ENCODE measurements at regions not wholly inside any gene's neighbourhood (a gene's known extent, or its start where the extent isn't known, plus 50 kb on each side); places are given as distances from the start of the nearest gene placed in this dataset.

GRCh38 chr11:131094827-131095226 lies 178.5 kb upstream of the SNX19 start:
- no peak for TF ChIP-seq CTCF (IDR thresholded peaks at IDR 0.05; ENCODE audit: low read depth, low read length)
- no peak overlapping the region for H3K4me3 ChIP-seq (ENCODE audit: low read depth, low read length)

DNA sequence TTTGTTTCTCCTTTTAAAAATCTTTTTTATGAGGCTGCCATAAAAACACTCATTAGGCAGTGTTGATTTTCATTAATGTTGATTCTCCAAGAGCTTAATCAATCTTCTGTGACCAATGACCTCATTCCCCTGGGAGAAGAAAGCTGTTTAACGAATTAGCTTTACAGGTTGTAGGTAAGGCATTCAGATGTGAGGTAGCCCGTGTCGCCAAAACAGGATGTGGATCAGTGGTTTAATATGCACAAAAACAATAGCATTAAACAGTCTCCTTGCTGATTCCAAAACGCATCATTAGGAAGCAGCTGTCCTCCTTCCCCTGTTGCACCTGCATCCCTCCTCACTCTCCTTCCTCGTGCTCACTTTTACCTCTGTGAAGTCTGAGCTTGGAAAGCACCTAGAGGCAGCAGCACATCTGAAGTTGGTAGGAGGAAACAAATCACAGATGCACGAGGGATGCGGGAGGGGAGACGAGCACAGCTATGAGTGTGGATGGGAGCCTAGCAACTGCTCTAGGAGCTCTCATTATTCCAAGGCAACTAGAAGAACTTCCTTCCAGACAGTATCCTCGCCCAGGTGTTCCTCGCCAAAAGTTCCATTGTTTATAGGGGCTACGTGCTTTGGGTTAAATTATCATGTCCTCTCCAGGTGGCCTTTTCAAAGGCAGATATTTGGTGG lies 179.4 kb upstream of the SNX19 start:
- no peak for TF ChIP-seq CTCF (IDR thresholded peaks at IDR 0.05; ENCODE audit: low read depth, low read length)
- no peak overlapping the region for H3K4me3 ChIP-seq (ENCODE audit: low read depth, low read length)

DNA sequence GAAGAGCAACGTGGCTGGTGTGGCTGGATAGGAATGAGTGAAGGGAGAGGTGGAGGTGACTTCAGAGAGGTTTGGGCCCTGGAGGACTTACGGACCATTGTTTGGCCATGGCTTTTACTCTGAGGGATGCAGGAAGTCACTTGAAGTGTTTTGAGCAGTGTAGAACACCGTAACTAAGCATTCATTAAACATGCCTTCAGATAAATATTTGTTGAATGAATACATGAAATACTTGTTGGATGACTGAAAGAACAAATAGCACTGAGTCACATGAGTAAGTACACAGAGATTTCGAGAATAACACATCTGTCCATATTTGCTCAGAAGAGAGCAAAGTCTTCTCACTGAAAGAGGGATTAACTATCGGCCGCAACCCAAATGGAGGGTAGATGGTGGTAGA lies 182.7 kb upstream of the SNX19 start:
- no peak overlapping the region for H3K4me3 ChIP-seq (ENCODE audit: low read depth, low read length)
- no peak for TF ChIP-seq CTCF (IDR thresholded peaks at IDR 0.05; ENCODE audit: low read depth, low read length)

DNA sequence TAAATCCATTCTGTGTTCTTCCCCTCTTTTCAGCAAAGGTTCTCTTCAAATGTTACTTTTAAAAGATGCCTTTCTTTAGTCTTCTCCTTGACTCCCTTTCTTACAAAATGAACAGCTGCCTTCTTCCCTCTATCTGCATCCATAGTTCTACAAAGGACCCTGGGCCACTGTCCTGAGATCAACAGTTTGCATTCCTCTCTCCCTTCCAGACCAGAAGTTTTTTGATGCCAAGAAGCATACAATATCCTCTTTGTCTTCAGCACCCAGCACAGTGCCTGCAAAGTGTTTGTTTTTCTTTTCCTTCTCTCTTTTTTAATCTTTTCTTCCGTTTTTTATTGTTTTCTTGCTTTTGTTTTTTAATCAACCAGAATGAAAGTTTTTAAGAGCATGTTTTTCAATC lies 183.5 kb upstream of the SNX19 start:
- H3K4me3 ChIP-seq (ENCODE audit: low read depth, low read length), result no peak overlapping the region
- TF ChIP-seq CTCF (IDR thresholded peaks at IDR 0.05; ENCODE audit: low read depth, low read length), result no peak

GRCh38 chr11:131108760-131109159 lies 192.5 kb upstream of the SNX19 start:
- H3K4me3 ChIP-seq (ENCODE audit: low read depth, low read length), result no peak overlapping the region
- no peak for TF ChIP-seq CTCF (IDR thresholded peaks at IDR 0.05; ENCODE audit: low read depth, low read length)

DNA sequence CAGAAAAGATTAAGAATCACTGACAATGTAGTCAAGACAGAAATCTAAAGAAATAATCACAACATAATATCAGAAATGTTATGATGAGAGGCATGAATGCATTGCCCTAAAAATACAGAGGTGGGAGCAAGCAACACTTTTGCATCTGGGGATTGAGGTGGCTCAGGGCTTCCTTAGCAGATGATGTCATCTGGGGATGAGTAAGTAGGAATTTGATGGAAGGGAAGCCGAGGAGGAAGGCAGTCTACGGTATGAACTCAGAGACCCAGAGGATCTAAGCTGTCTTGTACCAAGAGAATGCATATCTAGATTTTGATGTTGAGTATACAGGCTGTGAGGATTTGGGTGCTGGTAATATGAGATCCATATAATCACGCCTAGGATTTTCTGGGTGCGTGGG lies 193.0 kb upstream of the SNX19 start:
- TF ChIP-seq CTCF (IDR thresholded peaks at IDR 0.05; ENCODE audit: low read depth, low read length), result no peak
- no peak overlapping the region for H3K4me3 ChIP-seq (ENCODE audit: low read depth, low read length)

- no peak overlapping the region for H3K4me3 ChIP-seq (ENCODE audit: low read depth, low read length)
- no peak for TF ChIP-seq CTCF (IDR thresholded peaks at IDR 0.05; ENCODE audit: low read depth, low read length)
These were observed 193.5 kb upstream of the SNX19 start for GRCh38 chr11:131109790-131110189.
